ENCODE measurements at regions not wholly inside any gene's neighbourhood (a gene's known extent, or its start where the extent isn't known, plus 50 kb on each side); places are given as distances from the start of the nearest gene placed in this dataset.

GRCh38 chr2:212596688-212597087, 58.1 kb upstream of the ERBB4 start:
- no peak for TF ChIP-seq CTCF (IDR thresholded peaks at IDR 0.05)
- no peak for TF ChIP-seq POLR2A (IDR thresholded peaks at IDR 0.05)

Measured in lower leg skin (tissue), 3 donors.